ENCODE measurements at regions not wholly inside any gene's neighbourhood (a gene's known extent, or its start where the extent isn't known, plus 50 kb on each side); places are given as distances from the start of the nearest gene placed in this dataset.
A peak's percentile ranks its signal among the peaks of the same experiment; 100 is the strongest.

DNA sequence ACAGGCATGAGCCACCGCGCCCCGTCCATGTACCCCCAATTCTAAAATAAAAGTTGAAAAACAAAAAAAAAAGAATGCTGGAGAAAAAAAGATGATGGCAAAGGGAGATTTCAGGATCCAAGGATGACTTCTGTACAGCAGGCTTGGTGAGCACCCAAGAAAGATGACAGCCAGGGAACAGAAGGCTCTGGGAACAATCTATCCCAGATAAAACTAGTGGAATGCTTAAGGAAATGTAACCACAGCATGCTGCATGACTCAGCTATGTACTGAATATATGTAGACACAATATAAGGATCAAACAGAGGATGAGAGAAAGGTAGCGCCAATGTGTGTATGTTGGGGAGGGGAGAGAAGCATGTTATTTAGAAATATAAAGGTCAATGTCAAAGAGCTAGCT, 123.7 kb upstream of the TMTC1 start:
- H3K4me3 ChIP-seq (ENCODE audit: low read depth, low read length): no peak overlapping the region
- no peaks in the 10 kb centered on the region for H3K4me1 ChIP-seq (ENCODE audit: control insufficient read depth, insufficient read depth, low read length)
- H3K9me3 ChIP-seq (ENCODE audit: control insufficient read depth, insufficient read depth, low read depth, low read length): no peaks in the 10 kb centered on the region
- ChIA-PET POLR2A (no interaction called here), CTCF (interaction anchor here (0.6 to 1.1 kb wide), 4 partner anchors 11 to 111 kb away, joined by 3 to 5 read pairs (median 4); no protein-coding TSS in a partner anchor)
- TF ChIP-seq, protein P1, sequence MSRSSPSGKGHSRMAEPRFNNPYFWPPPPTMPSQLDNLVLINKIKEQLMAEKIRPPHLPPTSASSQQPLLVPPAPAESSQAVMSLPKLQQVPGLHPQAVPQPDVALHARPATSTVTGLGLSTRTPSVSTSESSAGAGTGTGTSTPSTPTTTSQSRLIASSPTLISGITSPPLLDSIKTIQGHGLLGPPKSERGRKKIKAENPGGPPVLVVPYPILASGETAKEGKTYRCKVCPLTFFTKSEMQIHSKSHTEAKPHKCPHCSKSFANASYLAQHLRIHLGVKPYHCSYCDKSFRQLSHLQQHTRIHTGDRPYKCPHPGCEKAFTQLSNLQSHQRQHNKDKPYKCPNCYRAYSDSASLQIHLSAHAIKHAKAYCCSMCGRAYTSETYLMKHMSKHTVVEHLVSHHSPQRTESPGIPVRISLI (tag by site-specific recombination; IDR thresholded peaks at IDR 0.05): no peak
- no peak for TF ChIP-seq REPIN1 (tag by site-specific recombination; IDR thresholded peaks at IDR 0.05; ENCODE audit: low read depth)
- H3K36me3 ChIP-seq (ENCODE audit: control insufficient read depth in 2 of 2, insufficient read depth in 1 of 2, low read length in 2 of 2): no peaks in the 10 kb centered on the region
- no peak overlapping the region for H3K27ac ChIP-seq (ENCODE audit: extremely low read depth, low read depth, low read length)

DNA sequence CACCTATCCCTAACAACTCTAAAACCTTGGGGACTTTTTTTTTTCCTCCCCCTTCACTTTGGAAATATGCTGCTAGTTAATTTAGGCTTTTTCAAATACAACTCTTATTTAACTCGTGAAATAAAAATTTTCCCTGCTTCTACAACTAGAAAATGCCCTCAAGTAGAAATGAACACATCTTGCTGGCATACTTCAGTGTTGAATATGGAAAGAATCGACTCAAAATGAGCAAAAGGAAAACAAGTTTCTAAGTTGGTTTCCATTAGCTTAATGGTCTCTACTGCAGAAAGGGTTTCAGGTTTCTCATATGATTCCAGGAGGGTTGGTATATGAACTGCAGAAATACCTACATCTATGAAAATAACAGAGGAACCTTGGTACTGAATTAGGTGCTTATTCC, 118.3 kb upstream of the TMTC1 start:
- TF ChIP-seq ZNF548 (tag by site-specific recombination; IDR thresholded peaks at IDR 0.05) (no peak), FEZF1 (tag by site-specific recombination; IDR thresholded peaks at IDR 0.05) (peak; percentile 92), SCRT1 (tag by site-specific recombination; IDR thresholded peaks at IDR 0.05; ENCODE audit: borderline replicate concordance) (no peak)
- no peaks in the 10 kb centered on the region for H3K36me3 ChIP-seq (ENCODE audit: control insufficient read depth in 2 of 2, insufficient read depth in 1 of 2, low read length in 2 of 2)
- no peak overlapping the region for H3K4me3 ChIP-seq (ENCODE audit: low read depth, low read length)
- no peaks in the 10 kb centered on the region for H3K4me1 ChIP-seq (ENCODE audit: control insufficient read depth, insufficient read depth, low read length)
- H3K27ac ChIP-seq (ENCODE audit: extremely low read depth, low read depth, low read length): no peak overlapping the region
- H3K9me3 ChIP-seq (ENCODE audit: control insufficient read depth, insufficient read depth, low read depth, low read length): no peaks in the 10 kb centered on the region
- ChIA-PET CTCF (interaction anchor here (0.6 to 0.8 kb wide), 2 partner anchors 33 to 41 kb away, joined by 3 to 4 read pairs; no protein-coding TSS in a partner anchor), POLR2A (no interaction called here)

DNA sequence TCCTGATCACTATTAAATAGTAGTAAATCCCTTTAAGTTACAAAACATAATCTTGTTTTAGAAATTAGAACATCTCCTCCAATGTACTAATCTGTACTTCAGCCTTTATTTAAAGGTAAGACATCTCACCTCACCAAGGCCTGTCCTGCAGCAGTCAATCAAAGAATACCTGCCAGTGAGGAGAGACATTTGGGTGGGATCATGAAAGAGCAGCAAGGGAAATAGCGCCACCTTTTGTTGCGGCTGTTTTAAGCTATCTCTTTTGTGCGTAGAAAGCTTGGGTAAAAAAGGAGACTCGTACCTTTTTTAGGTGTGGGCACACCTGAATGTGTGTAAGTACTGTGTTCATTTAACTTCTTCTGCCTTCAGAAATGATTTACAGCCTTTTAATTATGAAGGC, 117.8 kb upstream of the TMTC1 start:
- ChIA-PET POLR2A (no interaction called here), CTCF (interaction anchor here (0.6 to 3.7 kb wide), 3 partner anchors 12 to 424 kb away, joined by 3 to 14 read pairs (median 3); no protein-coding TSS in a partner anchor)
- H3K4me1 ChIP-seq (ENCODE audit: control insufficient read depth, insufficient read depth, low read length): no peaks in the 10 kb centered on the region
- H3K36me3 ChIP-seq (ENCODE audit: control insufficient read depth in 2 of 2, insufficient read depth in 1 of 2, low read length in 2 of 2): no peaks in the 10 kb centered on the region
- no peaks in the 10 kb centered on the region for H3K9me3 ChIP-seq (ENCODE audit: control insufficient read depth, insufficient read depth, low read depth, low read length)
- H3K4me3 ChIP-seq (ENCODE audit: low read depth, low read length): no peak overlapping the region
- TF ChIP-seq TRIM28 (IDR thresholded peaks at IDR 0.05; ENCODE audit: borderline replicate concordance, low read length): no peak
- no peak for TF ChIP-seq ZBTB1 (tag by site-specific recombination; IDR thresholded peaks at IDR 0.05)
- no peak for TF ChIP-seq ZNF501 (tag by site-specific recombination; IDR thresholded peaks at IDR 0.05)
- no peak overlapping the region for H3K27ac ChIP-seq (ENCODE audit: extremely low read depth, low read depth, low read length)

DNA sequence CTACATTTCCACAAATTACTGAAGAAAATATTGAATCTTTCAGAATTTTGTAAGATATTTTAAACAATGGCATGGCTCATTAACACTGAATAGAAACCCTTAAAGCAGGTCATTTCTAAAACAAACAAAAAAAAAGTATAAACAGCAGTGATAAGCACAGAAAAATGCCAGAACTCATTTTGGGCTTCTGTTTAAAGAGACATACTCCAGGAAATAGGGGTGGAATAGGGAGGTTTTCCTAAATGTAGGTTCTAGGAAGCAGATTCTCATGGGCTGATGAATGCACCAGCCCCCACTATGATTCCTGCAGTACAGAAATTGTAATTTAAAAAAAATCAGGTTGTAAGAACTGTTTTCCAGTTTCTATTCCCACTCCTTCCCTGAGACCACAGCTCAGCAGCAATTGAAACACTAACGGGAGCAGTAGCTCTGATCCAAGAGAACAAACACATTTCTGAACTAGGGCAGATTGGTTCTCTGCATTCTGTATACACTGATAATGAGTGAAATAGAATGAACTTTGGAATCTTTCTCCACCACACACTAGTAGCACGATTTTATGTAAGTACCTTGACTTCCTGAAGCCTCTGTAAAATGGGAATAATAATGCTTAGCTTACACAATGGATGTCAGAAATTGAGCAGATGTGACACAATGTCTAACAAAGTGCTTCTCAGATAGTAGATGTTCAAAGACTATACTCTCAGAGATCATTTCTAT, 115.6 kb upstream of the TMTC1 start:
- H3K36me3 ChIP-seq (ENCODE audit: control insufficient read depth in 2 of 2, insufficient read depth in 1 of 2, low read length in 2 of 2): no peaks in the 10 kb centered on the region
- CTCF ChIA-PET: interaction anchor here (3.7 kb wide), 1 partner anchor 10 kb away, joined by 14 read pairs; no protein-coding TSS in a partner anchor
- H3K9me3 ChIP-seq (ENCODE audit: control insufficient read depth, insufficient read depth, low read depth, low read length): no peaks in the 10 kb centered on the region
- no peak for TF ChIP-seq ZNF624 (tag by site-specific recombination; IDR thresholded peaks at IDR 0.05)
- TF ChIP-seq, protein P2, sequence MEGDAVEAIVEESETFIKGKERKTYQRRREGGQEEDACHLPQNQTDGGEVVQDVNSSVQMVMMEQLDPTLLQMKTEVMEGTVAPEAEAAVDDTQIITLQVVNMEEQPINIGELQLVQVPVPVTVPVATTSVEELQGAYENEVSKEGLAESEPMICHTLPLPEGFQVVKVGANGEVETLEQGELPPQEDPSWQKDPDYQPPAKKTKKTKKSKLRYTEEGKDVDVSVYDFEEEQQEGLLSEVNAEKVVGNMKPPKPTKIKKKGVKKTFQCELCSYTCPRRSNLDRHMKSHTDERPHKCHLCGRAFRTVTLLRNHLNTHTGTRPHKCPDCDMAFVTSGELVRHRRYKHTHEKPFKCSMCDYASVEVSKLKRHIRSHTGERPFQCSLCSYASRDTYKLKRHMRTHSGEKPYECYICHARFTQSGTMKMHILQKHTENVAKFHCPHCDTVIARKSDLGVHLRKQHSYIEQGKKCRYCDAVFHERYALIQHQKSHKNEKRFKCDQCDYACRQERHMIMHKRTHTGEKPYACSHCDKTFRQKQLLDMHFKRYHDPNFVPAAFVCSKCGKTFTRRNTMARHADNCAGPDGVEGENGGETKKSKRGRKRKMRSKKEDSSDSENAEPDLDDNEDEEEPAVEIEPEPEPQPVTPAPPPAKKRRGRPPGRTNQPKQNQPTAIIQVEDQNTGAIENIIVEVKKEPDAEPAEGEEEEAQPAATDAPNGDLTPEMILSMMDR (tag by site-specific recombination; IDR thresholded peaks at IDR 0.05): no peak
- TF ChIP-seq, protein P3, sequence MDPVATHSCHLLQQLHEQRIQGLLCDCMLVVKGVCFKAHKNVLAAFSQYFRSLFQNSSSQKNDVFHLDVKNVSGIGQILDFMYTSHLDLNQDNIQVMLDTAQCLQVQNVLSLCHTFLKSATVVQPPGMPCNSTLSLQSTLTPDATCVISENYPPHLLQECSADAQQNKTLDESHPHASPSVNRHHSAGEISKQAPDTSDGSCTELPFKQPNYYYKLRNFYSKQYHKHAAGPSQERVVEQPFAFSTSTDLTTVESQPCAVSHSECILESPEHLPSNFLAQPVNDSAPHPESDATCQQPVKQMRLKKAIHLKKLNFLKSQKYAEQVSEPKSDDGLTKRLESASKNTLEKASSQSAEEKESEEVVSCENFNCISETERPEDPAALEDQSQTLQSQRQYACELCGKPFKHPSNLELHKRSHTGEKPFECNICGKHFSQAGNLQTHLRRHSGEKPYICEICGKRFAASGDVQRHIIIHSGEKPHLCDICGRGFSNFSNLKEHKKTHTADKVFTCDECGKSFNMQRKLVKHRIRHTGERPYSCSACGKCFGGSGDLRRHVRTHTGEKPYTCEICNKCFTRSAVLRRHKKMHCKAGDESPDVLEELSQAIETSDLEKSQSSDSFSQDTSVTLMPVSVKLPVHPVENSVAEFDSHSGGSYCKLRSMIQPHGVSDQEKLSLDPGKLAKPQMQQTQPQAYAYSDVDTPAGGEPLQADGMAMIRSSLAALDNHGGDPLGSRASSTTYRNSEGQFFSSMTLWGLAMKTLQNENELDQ (tag by site-specific recombination; IDR thresholded peaks at IDR 0.05; ENCODE audit: low read depth): no peak
- no peaks in the 10 kb centered on the region for H3K4me1 ChIP-seq (ENCODE audit: control insufficient read depth, insufficient read depth, low read length)
- H3K4me3 ChIP-seq (ENCODE audit: low read depth, low read length): no peak overlapping the region
- H3K27ac ChIP-seq (ENCODE audit: extremely low read depth, low read depth, low read length): no peak overlapping the region
- POLR2A ChIA-PET: no interaction called here

Data from HEK293 (cell line).